Panc1 (cell line): ENCODE measurements at regions not wholly inside any gene's neighbourhood (a gene's known extent, or its start where the extent isn't known, plus 50 kb on each side); places are given as distances from the start of the nearest gene placed in this dataset.

Source experiments
- ATAC-seq: fragments of 200-7000 bp; cut with Tn5 transposase; 2 replicates; pipeline ENCODE4 v1.9.1; 2020; ENCODE audit warnings: mild to moderate bottlenecking, moderate library complexity
- BruUV-seq: library from RNA; stranded (reverse); fragments of 400-500 nt; replicated peaks from 2 replicates; lab custom pipeline; 2021; lab: Mats Ljungman, UMichigan
- CTCF ChIA-PET: fragments of 300-600 bp; sonication (Branson Sonifier 250); formaldehyde crosslinking; loops from one replicate; lab custom pipeline; 2022; ENCODE audit warnings: antibody characterized with exemption; lab: Charles Lee
- POLR2A ChIA-PET: fragments of 300-600 bp; sonication (Branson Sonifier 250); formaldehyde crosslinking; loops from one replicate; lab custom pipeline; 2022; ENCODE audit warnings: antibody characterized with exemption; lab: Charles Lee
- DNase-seq: peaks from one replicate; pipeline ENCODE4 v3.0.0-alpha.2; 2010; ENCODE audit warnings: low read depth, low spot score
- H3K27ac ChIP-seq: 2 replicates; pipeline ENCODE4 v1.5.1; 2011; ENCODE audit warnings: mild to moderate bottlenecking, low read length, inconsistent platforms
- H3K27me3 ChIP-seq: fragments of 200-500 bp; sonication (Bioruptor generic); 2 replicates; pipeline ENCODE4 v1.6.0; 2014; ENCODE audit warnings: low read length, inconsistent platforms; ENCODE audit not compliant: control insufficient read depth, insufficient read depth
- H3K36me3 ChIP-seq: fragments of 200-500 bp; sonication (Bioruptor generic); 2 replicates; pipeline ENCODE4 v1.5.1; 2014; ENCODE audit warnings: inconsistent platforms, mild to moderate bottlenecking, low read length, moderate library complexity; ENCODE audit not compliant: control insufficient read depth, insufficient read depth
- H3K4me1 ChIP-seq: 2 replicates; pipeline ENCODE4 v1.5.1; 2011; ENCODE audit warnings: inconsistent platforms, mild to moderate bottlenecking, low read length, moderate library complexity; ENCODE audit not compliant: control insufficient read depth, insufficient read depth
- H3K4me3 ChIP-seq, 2 experiments: 2 replicates each; pipeline ENCODE4 v1.5.1; 2011 to 2012; ENCODE audit warnings: low read depth in 2 of 2, low read length in 2 of 2, mild to moderate bottlenecking in 2 of 2, inconsistent platforms in 1 of 2, moderate library complexity in 1 of 2
- H3K9me3 ChIP-seq: fragments of 200-500 bp; sonication (Bioruptor generic); 2 replicates; pipeline ENCODE4 v1.5.1; 2014; ENCODE audit warnings: low read depth, mild to moderate bottlenecking, inconsistent platforms, low read length, moderate library complexity; ENCODE audit not compliant: control insufficient read depth, insufficient read depth
- CTCF ChIP-seq: fragments of 450-650 bp; IDR thresholded peaks from 2 replicates; pipeline ENCODE4 v1.5.1; 2017; ENCODE audit warnings: mild to moderate bottlenecking
- POLR2AphosphoS5 ChIP-seq: IDR thresholded peaks from 2 replicates; pipeline ENCODE4 v1.6.1; 2012; ENCODE audit warnings: mild to moderate bottlenecking, low read depth, low read length, moderate library complexity
- REST ChIP-seq, 2 experiments: IDR thresholded peaks; 2 replicates each; pipeline ENCODE4 v1.6.1; 2011 to 2012; ENCODE audit warnings: low read depth in 2 of 2, control low read depth in 1 of 2, low read length in 1 of 2, mild to moderate bottlenecking in 1 of 2, moderate library complexity in 1 of 2; ENCODE audit not compliant: insufficient read depth in 1 of 2
- TCF7L2 ChIP-seq: IDR thresholded peaks from 2 replicates; pipeline ENCODE4 v1.6.1; 2011; ENCODE audit warnings: mild to moderate bottlenecking, low read depth, low read length, inconsistent platforms
- in situ Hi-C: cut with HindIII; loops from 2 replicates; pipeline ENCODE4 v1.10.0; 2016; ENCODE audit warnings: low sequenced_read_pairs, low pct_unique_long_range_greater_than_20kb
- intact Hi-C: fragments of 100-400 bp; cut with micrococcal nuclease; formaldehyde crosslinking; loops from one replicate; pipeline ENCODE4 v1.10.0; 2022; ENCODE audit not compliant: unreplicated experiment

GRCh38 chr16:8358937-8359336 lies 231.4 kb downstream of the TMEM114 start:
- intact Hi-C loops (no loop called here), in situ Hi-C loops (no loop called here)
- TF ChIP-seq CTCF (no peak), POLR2AphosphoS5 (no peak)
- DNase-seq (no peak), ATAC-seq (no peak)
- Histone ChIP-seq H3K4me3 (no peak overlapping the region), H3K36me3 (no peaks in the 10 kb centered on the region), H3K27ac (no peak overlapping the region), H3K4me1 (no peaks in the 10 kb centered on the region), H3K9me3 (no peaks in the 10 kb centered on the region), H3K27me3 (no peaks in the 10 kb centered on the region)
- ChIA-PET CTCF (no interaction called here), POLR2A (no interaction called here)
- no TSS peak for BruUV-seq

GRCh38 chr16:8355675-8356074 lies 234.6 kb downstream of the TMEM114 start:
- DNase-seq = no peak
- ChIA-PET POLR2A (no interaction called here), CTCF (no interaction called here)
- intact Hi-C loops (no loop called here), in situ Hi-C loops (no loop called here)
- no peak for ATAC-seq
- Histone ChIP-seq H3K4me1 (no peaks in the 10 kb centered on the region), H3K9me3 (no peaks in the 10 kb centered on the region), H3K4me3 (no peak overlapping the region), H3K27me3 (no peaks in the 10 kb centered on the region), H3K36me3 (no peaks in the 10 kb centered on the region), H3K27ac (no peak overlapping the region)
- BruUV-seq = no TSS peak
- TF ChIP-seq REST (IDR thresholded peaks at IDR 0.05; ENCODE audit: insufficient read depth in 1 of 2, low read depth in 2 of 2, low read length in 1 of 2) (no peak), CTCF (peak; percentile 19)

- intact Hi-C loops (no loop called here), in situ Hi-C loops (no loop called here)
- no peaks in the 10 kb centered on the region for H3K9me3 ChIP-seq
- ChIA-PET CTCF (no interaction called here), POLR2A (no interaction called here)
- DNase-seq (no peak), ATAC-seq (no peak)
- no peaks in the 10 kb centered on the region for H3K4me1 ChIP-seq
- no peak overlapping the region for H3K27ac ChIP-seq
- H3K36me3 ChIP-seq = no peaks in the 10 kb centered on the region
- no peak overlapping the region for H3K4me3 ChIP-seq
- BruUV-seq = no TSS peak
- TF ChIP-seq POLR2AphosphoS5 (no peak), REST (IDR thresholded peaks at IDR 0.05; ENCODE audit: insufficient read depth in 1 of 2, low read depth in 2 of 2, low read length in 1 of 2) (peak; percentile 77 to 80), TCF7L2 (no peak)
- H3K27me3 ChIP-seq = no peaks in the 10 kb centered on the region
Observed at GRCh38 chr16:8346294-8346693, 244.0 kb downstream of the TMEM114 start.
